NT2/D1 (cell line): ENCODE measurements at regions not wholly inside any gene's neighbourhood (a gene's known extent, or its start where the extent isn't known, plus 50 kb on each side); places are given as distances from the start of the nearest gene placed in this dataset.

Experiments used
- SUZ12 ChIP-seq: IDR thresholded peaks from 2 replicates; pipeline ENCODE4 v1.6.1; 2011; ENCODE audit not compliant: insufficient read length, insufficient read depth; ENCODE audit errors: extremely low read depth
- YY1 ChIP-seq: IDR thresholded peaks from 2 replicates; pipeline ENCODE4 v1.6.1; 2011; ENCODE audit not compliant: insufficient read length, insufficient read depth
- ZNF274 ChIP-seq: IDR thresholded peaks from 2 replicates; pipeline ENCODE4 v1.6.1; 2011; ENCODE audit warnings: mild to moderate bottlenecking, low read depth, low read length

DNA sequence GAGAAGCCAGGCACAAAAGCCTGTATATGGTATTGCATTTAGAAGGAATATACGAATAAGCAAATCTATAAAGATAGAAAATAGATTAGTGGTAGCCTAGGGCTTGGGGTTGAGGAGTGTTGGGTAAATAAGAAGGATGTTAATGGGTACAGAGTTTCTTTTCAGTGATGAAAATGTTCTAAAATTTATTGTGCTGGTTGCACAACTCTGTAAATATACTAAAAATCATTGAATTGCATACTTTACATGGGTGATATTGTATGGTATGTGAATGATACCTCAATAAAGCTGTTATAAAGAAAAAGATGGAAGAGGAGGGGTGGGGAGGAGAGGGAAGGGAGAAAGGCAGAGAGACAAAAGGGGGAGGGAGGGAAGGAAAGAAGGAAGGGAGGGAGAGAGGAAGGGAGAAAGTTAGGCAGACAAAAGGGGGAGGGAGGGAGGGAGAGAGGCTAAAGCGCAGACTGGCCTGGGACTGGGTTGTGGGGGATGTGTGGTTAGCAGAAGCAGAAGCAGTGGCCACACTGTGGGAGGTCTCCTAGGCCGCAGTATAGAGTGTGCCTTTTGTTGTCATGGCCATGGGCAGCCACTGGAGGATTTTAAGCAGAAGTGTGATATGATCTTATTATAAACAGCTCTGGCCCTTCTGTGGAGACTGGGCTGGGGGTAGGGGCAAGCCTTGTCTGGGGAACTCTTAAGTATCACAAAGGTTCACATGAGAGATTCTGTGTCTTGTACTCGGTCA, 73.6 kb upstream of the ELK3 start:
- TF ChIP-seq SUZ12 (no peak), YY1 (no peak), ZNF274 (no peak)
